MM.1S (cell line): ENCODE measurements at regions not wholly inside any gene's neighbourhood (a gene's known extent, or its start where the extent isn't known, plus 50 kb on each side); places are given as distances from the start of the nearest gene placed in this dataset.

ENCODE experiments used
- DNase-seq: peaks from one replicate; pipeline ENCODE4 v3.0.0-alpha.2; 2015
- H2AFZ ChIP-seq: fragments of 300-600 bp; sonication (generic); 2 replicates; pipeline ENCODE4 v1.6.0; 2016; ENCODE audit warnings: antibody characterized with exemption, low read length
- H3F3A ChIP-seq: fragments of 300-600 bp; sonication (generic); 2 replicates; pipeline ENCODE4 v1.6.1; 2016; ENCODE audit warnings: mild to moderate bottlenecking, antibody characterized with exemption, low read length, moderate library complexity, mixed read lengths; ENCODE audit not compliant: insufficient read depth
- H3K27ac ChIP-seq: fragments of 300-600 bp; sonication (generic); 2 replicates; pipeline ENCODE4 v1.5.1; 2016; ENCODE audit warnings: mild to moderate bottlenecking, low read length
- H3K27me3 ChIP-seq: fragments of 300-600 bp; sonication (generic); replicated peaks from 2 replicates; pipeline ENCODE4 v1.6.0; 2016; ENCODE audit warnings: low read length; ENCODE audit not compliant: insufficient read depth
- H3K36me3 ChIP-seq: fragments of 300-600 bp; sonication (generic); replicated peaks from 2 replicates; pipeline ENCODE4 v1.6.1; 2016; ENCODE audit warnings: mild to moderate bottlenecking, low read length, mixed read lengths; ENCODE audit not compliant: insufficient read depth
- H3K4me1 ChIP-seq: fragments of 300-600 bp; sonication (generic); 2 replicates; pipeline ENCODE4 v1.6.1; 2016; ENCODE audit warnings: low read length, mixed read lengths
- H3K4me2 ChIP-seq: fragments of 300-600 bp; sonication (generic); 2 replicates; pipeline ENCODE4 v1.6.0; 2016; ENCODE audit warnings: low read depth, low read length
- H3K4me3 ChIP-seq: fragments of 300-600 bp; sonication (generic); 2 replicates; pipeline ENCODE4 v1.5.1; 2016; ENCODE audit warnings: low read length, mixed read lengths
- H3K79me2 ChIP-seq: fragments of 300-600 bp; sonication (generic); 2 replicates; pipeline ENCODE4 v1.6.1; 2016; ENCODE audit warnings: mixed run types, low read length, mixed read lengths
- H3K9ac ChIP-seq: fragments of 300-600 bp; sonication (generic); 2 replicates; pipeline ENCODE4 v1.6.1; 2016; ENCODE audit warnings: low read length, mixed read lengths
- H3K9me2 ChIP-seq: fragments of 300-600 bp; sonication (generic); replicated peaks from 2 replicates; pipeline ENCODE4 v1.6.1; 2016; ENCODE audit warnings: mild to moderate bottlenecking, low read length, mixed read lengths; ENCODE audit not compliant: insufficient read depth
- H3K9me3 ChIP-seq: fragments of 300-600 bp; sonication (generic); replicated peaks from 2 replicates; pipeline ENCODE4 v1.6.1; 2016; ENCODE audit warnings: mild to moderate bottlenecking, low read length, mixed read lengths; ENCODE audit not compliant: insufficient read depth
- H4K20me1 ChIP-seq: fragments of 300-600 bp; sonication (generic); 2 replicates; pipeline ENCODE4 v1.6.1; 2016; ENCODE audit warnings: mild to moderate bottlenecking, low read length, moderate library complexity, mixed read lengths; ENCODE audit not compliant: insufficient read depth
- EZH2 ChIP-seq: fragments of 300-600 bp; sonication (generic); optimal IDR thresholded peaks from 2 replicates; pipeline ENCODE3; 2017; ENCODE audit warnings: low read depth, mild to moderate bottlenecking, antibody characterized with exemption, low read length, mixed read lengths
- EZH2phosphoT487 ChIP-seq: fragments of 300-600 bp; sonication (generic); IDR thresholded peaks from 2 replicates; pipeline ENCODE4 v1.6.1; 2018; ENCODE audit warnings: antibody characterized with exemption, low read length
- TF ChIP-seq, protein P1 (sequence below): fragments of 300-600 bp; sonication (generic); IDR thresholded peaks from 2 replicates; pipeline ENCODE4 v1.5.1; 2016; ENCODE audit warnings: antibody characterized with exemption, low read length, mixed read lengths

- no peak overlapping the region for H3K4me3 ChIP-seq
- H4K20me1 ChIP-seq, result no peaks in the 10 kb centered on the region
- no peaks in the 10 kb centered on the region for H3K27me3 ChIP-seq
- DNase-seq, result no peak
- H3K4me2 ChIP-seq, result no peak overlapping the region
- no peak overlapping the region for H3K9ac ChIP-seq
- no peaks in the 10 kb centered on the region for H3K79me2 ChIP-seq
- H2AFZ ChIP-seq, result no peak overlapping the region
- no peaks in the 10 kb centered on the region for H3K36me3 ChIP-seq
- H3K9me3 ChIP-seq, result no peaks in the 10 kb centered on the region
- no peaks in the 10 kb centered on the region for H3K9me2 ChIP-seq
- TF ChIP-seq, protein P1, sequence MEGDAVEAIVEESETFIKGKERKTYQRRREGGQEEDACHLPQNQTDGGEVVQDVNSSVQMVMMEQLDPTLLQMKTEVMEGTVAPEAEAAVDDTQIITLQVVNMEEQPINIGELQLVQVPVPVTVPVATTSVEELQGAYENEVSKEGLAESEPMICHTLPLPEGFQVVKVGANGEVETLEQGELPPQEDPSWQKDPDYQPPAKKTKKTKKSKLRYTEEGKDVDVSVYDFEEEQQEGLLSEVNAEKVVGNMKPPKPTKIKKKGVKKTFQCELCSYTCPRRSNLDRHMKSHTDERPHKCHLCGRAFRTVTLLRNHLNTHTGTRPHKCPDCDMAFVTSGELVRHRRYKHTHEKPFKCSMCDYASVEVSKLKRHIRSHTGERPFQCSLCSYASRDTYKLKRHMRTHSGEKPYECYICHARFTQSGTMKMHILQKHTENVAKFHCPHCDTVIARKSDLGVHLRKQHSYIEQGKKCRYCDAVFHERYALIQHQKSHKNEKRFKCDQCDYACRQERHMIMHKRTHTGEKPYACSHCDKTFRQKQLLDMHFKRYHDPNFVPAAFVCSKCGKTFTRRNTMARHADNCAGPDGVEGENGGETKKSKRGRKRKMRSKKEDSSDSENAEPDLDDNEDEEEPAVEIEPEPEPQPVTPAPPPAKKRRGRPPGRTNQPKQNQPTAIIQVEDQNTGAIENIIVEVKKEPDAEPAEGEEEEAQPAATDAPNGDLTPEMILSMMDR, result no peak
- no peaks in the 10 kb centered on the region for H3F3A ChIP-seq
- no peaks in the 10 kb centered on the region for H3K4me1 ChIP-seq
- no peak overlapping the region for H3K27ac ChIP-seq
These were observed 674.8 kb downstream of the TBL1XR1 start for GRCh38 chr3:176522436-176522835.

- H3K27me3 ChIP-seq, result no peaks in the 10 kb centered on the region
- no peaks in the 10 kb centered on the region for H3K9me3 ChIP-seq
- no peak overlapping the region for H3K27ac ChIP-seq
- H3K4me3 ChIP-seq, result no peak overlapping the region
- no peak overlapping the region for H2AFZ ChIP-seq
- H3K4me1 ChIP-seq, result no peaks in the 10 kb centered on the region
- H3K9me2 ChIP-seq, result no peaks in the 10 kb centered on the region
- no peak overlapping the region for H3K9ac ChIP-seq
- DNase-seq, result no peak
- H3K79me2 ChIP-seq, result no peaks in the 10 kb centered on the region
- H3K4me2 ChIP-seq, result no peak overlapping the region
- no peak for TF ChIP-seq EZH2
- no peak for TF ChIP-seq EZH2phosphoT487
- TF ChIP-seq, protein P1, result no peak
- H3F3A ChIP-seq, result no peaks in the 10 kb centered on the region
- H4K20me1 ChIP-seq, result no peaks in the 10 kb centered on the region
- no peaks in the 10 kb centered on the region for H3K36me3 ChIP-seq
These were observed 675.6 kb downstream of the TBL1XR1 start for GRCh38 chr3:176521531-176522175.

DNA sequence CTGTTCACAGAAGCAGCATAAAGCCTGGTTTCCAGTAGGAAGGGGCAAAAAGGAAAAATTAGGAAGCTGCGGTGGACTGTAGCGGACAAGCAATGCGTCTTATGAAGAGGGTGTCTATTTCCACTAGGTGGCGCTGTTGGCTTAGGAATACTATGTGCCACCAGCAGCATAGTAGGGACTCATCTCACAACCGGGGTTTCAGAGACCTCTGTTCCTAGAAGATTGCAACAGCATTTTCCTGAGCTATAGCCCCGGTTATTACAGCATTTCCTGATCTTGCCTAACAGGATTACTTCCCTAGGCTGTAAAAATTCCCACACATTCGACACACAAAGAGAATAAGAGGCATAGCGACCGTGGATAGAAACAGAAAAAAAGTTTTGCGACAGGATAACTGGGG lies 683.0 kb downstream of the TBL1XR1 start:
- TF ChIP-seq, protein P1, result peak; percentile 96
- no peak for TF ChIP-seq EZH2
- Histone ChIP-seq H3K9ac (no peak overlapping the region), H3K4me1 (no peaks in the 10 kb centered on the region), H3K27me3 (no peaks in the 10 kb centered on the region), H3F3A (no peaks in the 10 kb centered on the region), H3K27ac (no peak overlapping the region), H3K4me2 (no peak overlapping the region), H4K20me1 (no peaks in the 10 kb centered on the region), H3K79me2 (no peaks in the 10 kb centered on the region), H3K4me3 (no peak overlapping the region), H3K9me3 (no peaks in the 10 kb centered on the region), H2AFZ (no peak overlapping the region), H3K9me2 (no peaks in the 10 kb centered on the region), H3K36me3 (no peaks in the 10 kb centered on the region)
- peak; percentile 82 for DNase-seq
